HEK293 (cell line): ENCODE measurements at regions not wholly inside any gene's neighbourhood (a gene's known extent, or its start where the extent isn't known, plus 50 kb on each side); places are given as distances from the start of the nearest gene placed in this dataset.

Experiments used
- CTCF ChIA-PET: fragments of 350-600 bp; formaldehyde crosslinking; extraction: SDS; loops from one replicate; lab custom pipeline; 2021; ENCODE audit warnings: antibody characterized with exemption; lab: Yijun Ruan, JAX
- POLR2A ChIA-PET: fragments of 300-600 bp; formaldehyde crosslinking; extraction: SDS; loops from one replicate; lab custom pipeline; 2020; ENCODE audit warnings: antibody characterized with exemption, inconsistent platforms; lab: Yijun Ruan, JAX
- H3K27ac ChIP-seq: fragments of 200-500 bp; sonication (Bioruptor generic); 2 replicates; pipeline ENCODE4 v1.5.1; 2014; ENCODE audit warnings: low read depth, low read length, control low read depth, inconsistent platforms; ENCODE audit errors: extremely low read depth
- H3K36me3 ChIP-seq, 2 experiments: fragments of 200-500 bp in 1 of 2; sonication (Bioruptor generic) in 1 of 2; 1 replicate in 1 of 2; 2 replicates in 1 of 2; pipeline ENCODE4 v1.5.1; 2014 to 2017; ENCODE audit warnings: inconsistent platforms in 2 of 2, low read length in 2 of 2; ENCODE audit not compliant: control insufficient read depth in 2 of 2, insufficient read depth in 1 of 2
- H3K4me1 ChIP-seq: fragments of 200-500 bp; sonication (Bioruptor generic); 2 replicates; pipeline ENCODE4 v1.5.1; 2014; ENCODE audit warnings: mild to moderate bottlenecking, low read length, inconsistent platforms; ENCODE audit not compliant: control insufficient read depth, insufficient read depth
- H3K4me3 ChIP-seq: 2 replicates; pipeline ENCODE4 v1.5.1; 2011; ENCODE audit warnings: low read depth, mild to moderate bottlenecking, control low read depth, low read length, moderate library complexity
- H3K9me3 ChIP-seq: fragments of 200-500 bp; sonication (Bioruptor generic); 2 replicates; pipeline ENCODE4 v1.5.1; 2014; ENCODE audit warnings: low read depth, low read length, inconsistent platforms; ENCODE audit not compliant: control insufficient read depth, insufficient read depth
- BCL11A ChIP-seq: fragments of 450-650 bp; formaldehyde crosslinking; IDR thresholded peaks from 2 replicates; pipeline ENCODE4 v1.5.1; 2016; ENCODE audit warnings: low read depth, missing biosample characterization, missing genetic modification characterization
- FEZF1 ChIP-seq: fragments of 450-650 bp; formaldehyde crosslinking; IDR thresholded peaks from 2 replicates; pipeline ENCODE4 v1.5.1; 2016; ENCODE audit warnings: missing biosample characterization, missing genetic modification characterization
- GLIS1 ChIP-seq: fragments of 450-650 bp; formaldehyde crosslinking; IDR thresholded peaks from 2 replicates; pipeline ENCODE4 v1.5.1; 2016; ENCODE audit warnings: missing biosample characterization, missing genetic modification characterization
- GLIS2 ChIP-seq: fragments of 450-650 bp; formaldehyde crosslinking; IDR thresholded peaks from 2 replicates; pipeline ENCODE4 v1.5.1; 2016; ENCODE audit warnings: missing biosample characterization, missing genetic modification characterization
- KLF7 ChIP-seq: fragments of 450-650 bp; formaldehyde crosslinking; IDR thresholded peaks from 2 replicates; pipeline ENCODE4 v1.5.1; 2016; ENCODE audit warnings: missing biosample characterization, missing genetic modification characterization, borderline replicate concordance
- MYNN ChIP-seq: fragments of 450-650 bp; formaldehyde crosslinking; IDR thresholded peaks from 2 replicates; pipeline ENCODE4 v1.5.1; 2016; ENCODE audit warnings: missing biosample characterization, missing genetic modification characterization, borderline replicate concordance
- OSR2 ChIP-seq: fragments of 450-650 bp; formaldehyde crosslinking; IDR thresholded peaks from 2 replicates; pipeline ENCODE4 v1.5.1; 2016; ENCODE audit warnings: missing biosample characterization, missing genetic modification characterization
- SP2 ChIP-seq: fragments of 450-650 bp; formaldehyde crosslinking; IDR thresholded peaks from 2 replicates; pipeline ENCODE4 v1.5.1; 2016; ENCODE audit warnings: missing biosample characterization, missing genetic modification characterization
- YY1 ChIP-seq: fragments of 450-650 bp; formaldehyde crosslinking; IDR thresholded peaks from 2 replicates; pipeline ENCODE4 v1.5.1; 2018; ENCODE audit warnings: missing biosample characterization, missing genetic modification characterization
- ZEB2 ChIP-seq: fragments of 450-650 bp; formaldehyde crosslinking; IDR thresholded peaks from 2 replicates; pipeline ENCODE4 v1.5.1; 2016; ENCODE audit warnings: missing biosample characterization, missing genetic modification characterization
- ZNF175 ChIP-seq: fragments of 450-650 bp; formaldehyde crosslinking; IDR thresholded peaks from 2 replicates; pipeline ENCODE4 v1.5.1; 2016; ENCODE audit warnings: missing biosample characterization, missing genetic modification characterization
- ZNF350 ChIP-seq: fragments of 450-650 bp; formaldehyde crosslinking; IDR thresholded peaks from 2 replicates; pipeline ENCODE4 v1.5.0; 2017; ENCODE audit warnings: missing biosample characterization, mild to moderate bottlenecking, missing genetic modification characterization
- ZNF549 ChIP-seq: fragments of 450-650 bp; IDR thresholded peaks from 2 replicates; pipeline ENCODE4 v1.5.1; 2018; ENCODE audit warnings: missing biosample characterization, missing genetic modification characterization, mild to moderate bottlenecking, inconsistent platforms, moderate library complexity
- ZNF610 ChIP-seq: fragments of 450-650 bp; formaldehyde crosslinking; IDR thresholded peaks from 2 replicates; pipeline ENCODE4 v1.5.1; 2016; ENCODE audit warnings: missing biosample characterization, missing genetic modification characterization, borderline replicate concordance
- ZNF707 ChIP-seq: fragments of 450-650 bp; formaldehyde crosslinking; IDR thresholded peaks from 2 replicates; pipeline ENCODE4 v1.5.1; 2016; ENCODE audit warnings: missing biosample characterization, missing genetic modification characterization
- ZNF792 ChIP-seq: fragments of 450-650 bp; formaldehyde crosslinking; IDR thresholded peaks from 2 replicates; pipeline ENCODE4 v1.5.1; 2016; ENCODE audit warnings: missing biosample characterization, missing genetic modification characterization
- ZNF843 ChIP-seq: fragments of 450-650 bp; formaldehyde crosslinking; IDR thresholded peaks from 2 replicates; pipeline ENCODE4 v1.5.1; 2016; ENCODE audit warnings: missing biosample characterization, missing genetic modification characterization
- TF ChIP-seq, protein P1 (sequence below): fragments of 450-650 bp; formaldehyde crosslinking; IDR thresholded peaks from 2 replicates; pipeline ENCODE4; 2016; ENCODE audit warnings: missing biosample characterization, missing genetic modification characterization
- TF ChIP-seq, protein P2 (sequence below): fragments of 450-650 bp; formaldehyde crosslinking; IDR thresholded peaks from 2 replicates; pipeline ENCODE4 v1.5.1; 2017; ENCODE audit warnings: missing biosample characterization, mild to moderate bottlenecking, missing genetic modification characterization, moderate library complexity
- TF ChIP-seq, protein P3 (sequence below): fragments of 450-650 bp; formaldehyde crosslinking; IDR thresholded peaks from 2 replicates; pipeline ENCODE4 v1.5.1; 2016; ENCODE audit warnings: missing biosample characterization, missing genetic modification characterization, low read depth
- TF ChIP-seq, protein P4 (sequence below): fragments of 450-650 bp; formaldehyde crosslinking; IDR thresholded peaks from 2 replicates; pipeline ENCODE4 v1.5.1; 2016; ENCODE audit warnings: missing biosample characterization, missing genetic modification characterization
- TF ChIP-seq, protein P5 (sequence below): fragments of 450-650 bp; formaldehyde crosslinking; IDR thresholded peaks from 2 replicates; pipeline ENCODE4 v1.5.1; 2017; ENCODE audit warnings: missing biosample characterization, missing genetic modification characterization
- TF ChIP-seq, protein P6 (sequence below): fragments of 450-650 bp; formaldehyde crosslinking; IDR thresholded peaks from 2 replicates; pipeline ENCODE4 v1.5.1; 2016; ENCODE audit warnings: missing biosample characterization, missing genetic modification characterization
- TF ChIP-seq, protein P7 (sequence below): fragments of 450-650 bp; formaldehyde crosslinking; IDR thresholded peaks from 2 replicates; pipeline ENCODE4 v1.5.1; 2016; ENCODE audit warnings: missing biosample characterization, missing genetic modification characterization

DNA sequence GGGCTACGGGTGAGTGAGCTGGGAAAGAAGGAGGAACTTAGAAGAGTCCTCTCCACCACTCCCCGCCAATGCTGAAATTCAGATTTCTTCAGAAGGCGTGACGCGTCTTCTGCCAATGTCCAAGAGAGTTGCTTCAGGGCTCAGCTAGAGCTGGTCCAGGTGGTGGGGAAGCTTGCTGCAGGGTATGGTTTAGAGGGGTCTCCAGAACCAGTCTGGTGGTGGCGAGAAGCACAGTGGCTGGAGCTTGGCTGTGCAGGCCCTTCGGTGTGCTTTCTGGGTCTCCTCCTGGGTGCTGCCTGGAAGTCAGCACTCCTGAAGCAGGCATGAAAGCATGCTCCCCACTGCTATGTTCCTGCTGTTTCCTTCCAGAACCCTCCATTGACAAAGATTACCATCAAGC, 387.2 kb downstream of the PTPRU start:
- no peaks in the 10 kb centered on the region for H3K9me3 ChIP-seq
- no peak overlapping the region for H3K4me3 ChIP-seq
- POLR2A ChIA-PET, result no interaction called here
- H3K4me1 ChIP-seq, result no peaks in the 10 kb centered on the region
- CTCF ChIA-PET, result no interaction called here
- H3K27ac ChIP-seq, result no peak overlapping the region
- no peaks in the 10 kb centered on the region for H3K36me3 ChIP-seq
- no peak for TF ChIP-seq BCL11A (tag by site-specific recombination)
- TF ChIP-seq GLIS1 (tag by site-specific recombination), result no peak
- no peak for TF ChIP-seq OSR2 (tag by site-specific recombination)
- TF ChIP-seq, protein P1, sequence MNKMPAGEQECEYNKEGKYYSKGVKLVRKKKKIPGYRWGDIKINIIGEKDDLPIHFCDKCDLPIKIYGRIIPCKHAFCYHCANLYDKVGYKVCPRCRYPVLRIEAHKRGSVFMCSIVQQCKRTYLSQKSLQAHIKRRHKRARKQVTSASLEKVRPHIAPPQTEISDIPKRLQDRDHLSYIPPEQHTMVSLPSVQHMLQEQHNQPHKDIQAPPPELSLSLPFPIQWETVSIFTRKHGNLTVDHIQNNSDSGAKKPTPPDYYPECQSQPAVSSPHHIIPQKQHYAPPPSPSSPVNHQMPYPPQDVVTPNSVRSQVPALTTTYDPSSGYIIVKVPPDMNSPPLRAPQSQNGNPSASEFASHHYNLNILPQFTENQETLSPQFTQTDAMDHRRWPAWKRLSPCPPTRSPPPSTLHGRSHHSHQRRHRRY (tag by site-specific recombination), result no peak
- TF ChIP-seq, protein P2, sequence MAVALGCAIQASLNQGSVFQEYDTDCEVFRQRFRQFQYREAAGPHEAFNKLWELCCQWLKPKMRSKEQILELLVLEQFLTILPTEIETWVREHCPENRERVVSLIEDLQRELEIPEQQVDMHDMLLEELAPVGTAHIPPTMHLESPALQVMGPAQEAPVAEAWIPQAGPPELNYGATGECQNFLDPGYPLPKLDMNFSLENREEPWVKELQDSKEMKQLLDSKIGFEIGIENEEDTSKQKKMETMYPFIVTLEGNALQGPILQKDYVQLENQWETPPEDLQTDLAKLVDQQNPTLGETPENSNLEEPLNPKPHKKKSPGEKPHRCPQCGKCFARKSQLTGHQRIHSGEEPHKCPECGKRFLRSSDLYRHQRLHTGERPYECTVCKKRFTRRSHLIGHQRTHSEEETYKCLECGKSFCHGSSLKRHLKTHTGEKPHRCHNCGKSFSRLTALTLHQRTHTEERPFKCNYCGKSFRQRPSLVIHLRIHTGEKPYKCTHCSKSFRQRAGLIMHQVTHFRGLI (tag by site-specific recombination), result no peak
- TF ChIP-seq, protein P3, sequence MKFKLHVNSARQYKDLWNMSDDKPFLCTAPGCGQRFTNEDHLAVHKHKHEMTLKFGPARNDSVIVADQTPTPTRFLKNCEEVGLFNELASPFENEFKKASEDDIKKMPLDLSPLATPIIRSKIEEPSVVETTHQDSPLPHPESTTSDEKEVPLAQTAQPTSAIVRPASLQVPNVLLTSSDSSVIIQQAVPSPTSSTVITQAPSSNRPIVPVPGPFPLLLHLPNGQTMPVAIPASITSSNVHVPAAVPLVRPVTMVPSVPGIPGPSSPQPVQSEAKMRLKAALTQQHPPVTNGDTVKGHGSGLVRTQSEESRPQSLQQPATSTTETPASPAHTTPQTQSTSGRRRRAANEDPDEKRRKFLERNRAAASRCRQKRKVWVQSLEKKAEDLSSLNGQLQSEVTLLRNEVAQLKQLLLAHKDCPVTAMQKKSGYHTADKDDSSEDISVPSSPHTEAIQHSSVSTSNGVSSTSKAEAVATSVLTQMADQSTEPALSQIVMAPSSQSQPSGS (tag by site-specific recombination), result no peak
- no peak for TF ChIP-seq ZNF175
- TF ChIP-seq, protein P4, sequence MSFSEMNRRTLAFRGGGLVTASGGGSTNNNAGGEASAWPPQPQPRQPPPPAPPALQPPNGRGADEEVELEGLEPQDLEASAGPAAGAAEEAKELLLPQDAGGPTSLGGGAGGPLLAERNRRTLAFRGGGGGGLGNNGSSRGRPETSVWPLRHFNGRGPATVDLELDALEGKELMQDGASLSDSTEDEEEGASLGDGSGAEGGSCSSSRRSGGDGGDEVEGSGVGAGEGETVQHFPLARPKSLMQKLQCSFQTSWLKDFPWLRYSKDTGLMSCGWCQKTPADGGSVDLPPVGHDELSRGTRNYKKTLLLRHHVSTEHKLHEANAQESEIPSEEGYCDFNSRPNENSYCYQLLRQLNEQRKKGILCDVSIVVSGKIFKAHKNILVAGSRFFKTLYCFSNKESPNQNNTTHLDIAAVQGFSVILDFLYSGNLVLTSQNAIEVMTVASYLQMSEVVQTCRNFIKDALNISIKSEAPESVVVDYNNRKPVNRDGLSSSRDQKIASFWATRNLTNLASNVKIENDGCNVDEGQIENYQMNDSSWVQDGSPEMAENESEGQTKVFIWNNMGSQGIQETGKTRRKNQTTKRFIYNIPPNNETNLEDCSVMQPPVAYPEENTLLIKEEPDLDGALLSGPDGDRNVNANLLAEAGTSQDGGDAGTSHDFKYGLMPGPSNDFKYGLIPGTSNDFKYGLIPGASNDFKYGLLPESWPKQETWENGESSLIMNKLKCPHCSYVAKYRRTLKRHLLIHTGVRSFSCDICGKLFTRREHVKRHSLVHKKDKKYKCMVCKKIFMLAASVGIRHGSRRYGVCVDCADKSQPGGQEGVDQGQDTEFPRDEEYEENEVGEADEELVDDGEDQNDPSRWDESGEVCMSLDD, result no peak
- no peak for TF ChIP-seq ZNF707 (tag by site-specific recombination)
- no peak for TF ChIP-seq MYNN (tag by site-specific recombination)
- no peak for TF ChIP-seq ZEB2 (tag by site-specific recombination)
- TF ChIP-seq, protein P5, sequence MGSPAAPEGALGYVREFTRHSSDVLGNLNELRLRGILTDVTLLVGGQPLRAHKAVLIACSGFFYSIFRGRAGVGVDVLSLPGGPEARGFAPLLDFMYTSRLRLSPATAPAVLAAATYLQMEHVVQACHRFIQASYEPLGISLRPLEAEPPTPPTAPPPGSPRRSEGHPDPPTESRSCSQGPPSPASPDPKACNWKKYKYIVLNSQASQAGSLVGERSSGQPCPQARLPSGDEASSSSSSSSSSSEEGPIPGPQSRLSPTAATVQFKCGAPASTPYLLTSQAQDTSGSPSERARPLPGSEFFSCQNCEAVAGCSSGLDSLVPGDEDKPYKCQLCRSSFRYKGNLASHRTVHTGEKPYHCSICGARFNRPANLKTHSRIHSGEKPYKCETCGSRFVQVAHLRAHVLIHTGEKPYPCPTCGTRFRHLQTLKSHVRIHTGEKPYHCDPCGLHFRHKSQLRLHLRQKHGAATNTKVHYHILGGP (tag by site-specific recombination), result no peak
- no peak for TF ChIP-seq ZNF843
- TF ChIP-seq ZNF792 (tag by site-specific recombination), result no peak
- TF ChIP-seq ZNF549 (tag by site-specific recombination), result no peak

DNA sequence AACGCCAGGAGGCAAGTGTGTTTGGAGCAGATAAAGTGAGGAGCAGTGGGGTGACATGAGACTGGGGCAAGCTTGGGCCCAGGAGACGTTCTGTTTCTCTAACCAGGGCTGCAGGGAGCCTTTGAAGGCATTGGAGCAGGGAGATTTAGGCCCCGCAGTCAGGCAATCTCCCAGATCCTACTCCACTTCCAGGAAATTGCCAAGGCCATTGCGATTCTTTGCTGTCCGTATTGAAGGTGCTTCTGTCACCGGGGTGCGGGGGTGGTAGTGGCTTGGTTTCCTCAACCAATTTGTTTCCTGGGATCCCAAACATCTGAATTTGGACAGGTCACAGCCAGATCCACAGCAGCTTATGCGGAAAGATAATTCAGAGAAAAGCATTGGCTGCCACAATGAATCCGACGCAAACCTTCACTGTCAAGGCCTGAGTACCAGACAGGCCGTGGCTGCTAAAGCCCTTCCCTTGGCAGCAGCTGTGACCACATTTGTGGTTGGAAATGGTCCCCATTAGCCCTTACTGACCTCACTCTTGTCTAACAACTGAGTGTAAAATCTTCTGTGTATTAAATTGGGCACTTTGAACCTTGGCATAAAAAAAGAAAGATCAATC, 385.6 kb downstream of the PTPRU start:
- Histone ChIP-seq H3K36me3 (no peaks in the 10 kb centered on the region), H3K4me3 (no peak overlapping the region), H3K4me1 (no peaks in the 10 kb centered on the region), H3K27ac (no peak overlapping the region), H3K9me3 (no peaks in the 10 kb centered on the region)
- CTCF ChIA-PET, result interaction anchor here (0.6 kb wide), 1 partner anchor 9 kb away, joined by 3 read pairs; no protein-coding TSS in a partner anchor
- POLR2A ChIA-PET, result no interaction called here
- TF ChIP-seq ZNF843 (no peak), GLIS2 (tag by site-specific recombination) (no peak), YY1 (no peak), ZNF350 (tag by site-specific recombination) (no peak), ZNF549 (tag by site-specific recombination) (no peak), FEZF1 (tag by site-specific recombination) (no peak), SP2 (tag by site-specific recombination) (no peak), KLF7 (tag by site-specific recombination) (no peak), ZNF610 (tag by site-specific recombination) (no peak)
- TF ChIP-seq, protein P6, sequence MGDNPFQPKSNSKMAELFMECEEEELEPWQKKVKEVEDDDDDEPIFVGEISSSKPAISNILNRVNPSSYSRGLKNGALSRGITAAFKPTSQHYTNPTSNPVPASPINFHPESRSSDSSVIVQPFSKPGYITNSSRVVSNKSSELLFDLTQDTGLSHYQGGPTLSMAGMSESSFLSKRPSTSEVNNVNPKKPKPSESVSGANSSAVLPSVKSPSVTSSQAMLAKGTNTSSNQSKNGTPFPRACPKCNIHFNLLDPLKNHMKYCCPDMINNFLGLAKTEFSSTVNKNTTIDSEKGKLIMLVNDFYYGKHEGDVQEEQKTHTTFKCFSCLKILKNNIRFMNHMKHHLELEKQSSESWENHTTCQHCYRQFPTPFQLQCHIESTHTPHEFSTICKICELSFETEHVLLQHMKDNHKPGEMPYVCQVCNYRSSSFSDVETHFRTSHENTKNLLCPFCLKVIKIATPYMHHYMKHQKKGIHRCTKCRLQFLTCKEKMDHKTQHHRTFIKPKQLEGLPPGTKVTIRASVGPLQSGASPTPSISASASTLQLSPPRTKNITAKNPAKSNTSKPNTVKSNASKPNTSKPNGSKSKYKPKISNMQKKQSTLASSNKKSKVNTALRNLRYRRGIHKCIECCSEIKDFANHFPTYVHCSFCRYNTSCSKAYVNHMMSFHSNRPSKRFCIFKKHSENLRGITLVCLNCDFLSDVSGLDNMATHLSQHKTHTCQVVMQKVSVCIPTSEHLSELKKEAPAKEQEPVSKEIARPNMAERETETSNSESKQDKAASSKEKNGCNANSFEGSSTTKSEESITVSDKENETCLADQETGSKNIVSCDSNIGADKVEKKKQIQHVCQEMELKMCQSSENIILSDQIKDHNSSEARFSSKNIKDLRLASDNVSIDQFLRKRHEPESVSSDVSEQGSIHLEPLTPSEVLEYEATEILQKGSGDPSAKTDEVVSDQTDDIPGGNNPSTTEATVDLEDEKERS, result no peak
- TF ChIP-seq, protein P7, sequence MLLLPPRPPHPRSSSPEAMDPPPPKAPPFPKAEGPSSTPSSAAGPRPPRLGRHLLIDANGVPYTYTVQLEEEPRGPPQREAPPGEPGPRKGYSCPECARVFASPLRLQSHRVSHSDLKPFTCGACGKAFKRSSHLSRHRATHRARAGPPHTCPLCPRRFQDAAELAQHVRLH, result no peak
